PC-9 (cell line): ENCODE measurements at regions not wholly inside any gene's neighbourhood (a gene's known extent, or its start where the extent isn't known, plus 50 kb on each side); places are given as distances from the start of the nearest gene placed in this dataset.

Experiments used
- EZH2 ChIP-seq: fragments of 200-600 bp; sonication (generic); IDR thresholded peaks from 2 replicates; pipeline ENCODE4 v1.8.0; 2017; ENCODE audit warnings: antibody characterized with exemption, low read depth
- TF ChIP-seq, protein P1 (sequence below): fragments of 200-600 bp; sonication (generic); conservative IDR thresholded peaks from 2 replicates; pipeline ENCODE4 v1.6.1; 2017; ENCODE audit warnings: mixed run types, antibody characterized with exemption, mild to moderate bottlenecking, moderate library complexity

DNA sequence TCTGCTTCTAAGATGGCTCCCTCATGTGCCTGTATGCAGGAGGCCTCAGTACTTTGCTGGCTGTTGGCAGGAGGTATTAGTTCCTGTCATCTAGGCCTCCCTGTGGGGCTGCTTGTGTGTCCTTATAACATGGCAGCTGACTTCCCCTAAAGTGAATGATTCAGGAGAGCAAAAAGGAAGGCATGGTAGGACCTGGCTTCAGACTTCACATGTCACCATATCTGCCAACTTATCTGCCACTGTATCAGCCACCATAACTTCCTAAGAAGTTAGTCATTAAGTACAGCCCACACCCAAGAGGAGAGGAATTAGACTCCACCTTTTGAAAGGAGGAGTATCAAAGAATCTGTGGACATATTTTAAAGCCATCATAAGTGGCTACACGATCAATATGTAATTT lies 122.5 kb downstream of the UCHL1 start:
- TF ChIP-seq, protein P1, sequence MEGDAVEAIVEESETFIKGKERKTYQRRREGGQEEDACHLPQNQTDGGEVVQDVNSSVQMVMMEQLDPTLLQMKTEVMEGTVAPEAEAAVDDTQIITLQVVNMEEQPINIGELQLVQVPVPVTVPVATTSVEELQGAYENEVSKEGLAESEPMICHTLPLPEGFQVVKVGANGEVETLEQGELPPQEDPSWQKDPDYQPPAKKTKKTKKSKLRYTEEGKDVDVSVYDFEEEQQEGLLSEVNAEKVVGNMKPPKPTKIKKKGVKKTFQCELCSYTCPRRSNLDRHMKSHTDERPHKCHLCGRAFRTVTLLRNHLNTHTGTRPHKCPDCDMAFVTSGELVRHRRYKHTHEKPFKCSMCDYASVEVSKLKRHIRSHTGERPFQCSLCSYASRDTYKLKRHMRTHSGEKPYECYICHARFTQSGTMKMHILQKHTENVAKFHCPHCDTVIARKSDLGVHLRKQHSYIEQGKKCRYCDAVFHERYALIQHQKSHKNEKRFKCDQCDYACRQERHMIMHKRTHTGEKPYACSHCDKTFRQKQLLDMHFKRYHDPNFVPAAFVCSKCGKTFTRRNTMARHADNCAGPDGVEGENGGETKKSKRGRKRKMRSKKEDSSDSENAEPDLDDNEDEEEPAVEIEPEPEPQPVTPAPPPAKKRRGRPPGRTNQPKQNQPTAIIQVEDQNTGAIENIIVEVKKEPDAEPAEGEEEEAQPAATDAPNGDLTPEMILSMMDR = no peak
- TF ChIP-seq EZH2 = no peak
